BLaER1 (cell line): ENCODE measurements at regions not wholly inside any gene's neighbourhood (a gene's known extent, or its start where the extent isn't known, plus 50 kb on each side); places are given as distances from the start of the nearest gene placed in this dataset.

Source experiments
- H3K27ac ChIP-seq: shearing (Covaris generic); formaldehyde crosslinking; 2 replicates; pipeline ENCODE4 v1.8.1; 2022
- H3K27me3 ChIP-seq: shearing (Covaris generic); formaldehyde crosslinking; 2 replicates; pipeline ENCODE4 v1.8.1; 2022
- H3K36me3 ChIP-seq: shearing (Covaris generic); formaldehyde crosslinking; 2 replicates; pipeline ENCODE4 v1.8.1; 2022
- H3K4me1 ChIP-seq: shearing (Covaris generic); formaldehyde crosslinking; 2 replicates; pipeline ENCODE4 v1.8.1; 2022
- H3K4me2 ChIP-seq: shearing (Covaris generic); formaldehyde crosslinking; 2 replicates; pipeline ENCODE4 v1.8.1; 2022
- H3K4me3 ChIP-seq: shearing (Covaris generic); formaldehyde crosslinking; 2 replicates; pipeline ENCODE4 v1.8.1; 2022
- H3K9ac ChIP-seq: shearing (Covaris generic); formaldehyde crosslinking; 2 replicates; pipeline ENCODE4 v1.8.1; 2022
- H3K9me3 ChIP-seq: shearing (Covaris generic); formaldehyde crosslinking; 2 replicates; pipeline ENCODE4 v1.8.1; 2022
- H4K20me1 ChIP-seq: shearing (Covaris generic); formaldehyde crosslinking; 2 replicates; pipeline ENCODE4 v1.8.1; 2022
- Cebpa-rat ChIP-seq: shearing (Covaris generic); IDR thresholded peaks from 2 replicates; pipeline ENCODE4 v1.8.1; 2022

DNA sequence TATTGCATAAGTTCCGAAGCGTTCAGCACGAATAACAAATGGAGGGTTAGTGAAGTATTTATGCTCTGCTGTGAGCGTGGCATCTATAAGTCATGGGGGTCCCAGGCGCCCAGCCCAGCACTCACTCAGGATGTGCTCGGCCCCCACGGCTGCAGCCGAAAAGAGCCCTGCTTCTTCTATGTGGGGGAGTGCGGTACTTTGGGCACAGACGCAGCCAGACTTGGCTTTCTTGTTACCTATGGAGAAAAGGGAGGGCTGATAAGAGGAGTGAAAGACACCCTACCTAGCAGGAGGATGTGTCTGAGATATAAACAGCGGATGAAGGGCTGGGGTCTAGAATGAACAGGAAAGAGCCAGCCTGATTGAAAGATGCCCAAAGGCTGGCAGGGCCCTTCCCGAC is 51.4 kb downstream of the MRPL36 start:
- Histone ChIP-seq H3K4me1 (peaks cover 32% of the 10 kb centered on the region), H3K4me2 (no peak overlapping the region), H4K20me1 (no peaks in the 10 kb centered on the region), H3K4me3 (no peak overlapping the region), H3K36me3 (no peaks in the 10 kb centered on the region), H3K27ac (no peak overlapping the region), H3K9ac (no peak overlapping the region), H3K9me3 (0 out of 2 replicates have a peak, but pooled peaks cover 4% of the 10 kb centered on the region), H3K27me3 (no peaks in the 10 kb centered on the region)
- TF ChIP-seq Cebpa-rat, result no peak

DNA sequence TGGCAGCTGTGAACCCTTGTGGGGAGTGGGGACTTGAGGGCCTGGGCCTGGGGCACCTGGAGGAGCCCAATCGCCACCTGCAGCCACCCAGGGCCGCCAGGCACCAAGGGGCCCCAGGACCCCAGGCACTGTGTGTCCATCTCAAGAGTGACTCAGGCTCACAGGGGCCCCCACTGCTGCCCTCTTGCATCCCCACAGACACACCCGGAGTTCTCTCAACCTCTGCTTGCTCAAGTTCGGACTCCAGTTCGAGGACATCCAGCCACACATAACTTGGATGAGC is 51.9 kb downstream of the MRPL36 start:
- Histone ChIP-seq H3K4me2 (no peak overlapping the region), H3K9ac (no peak overlapping the region), H3K36me3 (no peaks in the 10 kb centered on the region), H3K4me3 (no peak overlapping the region), H4K20me1 (no peaks in the 10 kb centered on the region), H3K27ac (no peak overlapping the region), H3K27me3 (no peaks in the 10 kb centered on the region), H3K9me3 (peaks cover 7% of the 10 kb centered on the region; the same call in 1 of the 2 replicates), H3K4me1 (peaks cover 27% of the 10 kb centered on the region)
- TF ChIP-seq Cebpa-rat, result no peak

DNA sequence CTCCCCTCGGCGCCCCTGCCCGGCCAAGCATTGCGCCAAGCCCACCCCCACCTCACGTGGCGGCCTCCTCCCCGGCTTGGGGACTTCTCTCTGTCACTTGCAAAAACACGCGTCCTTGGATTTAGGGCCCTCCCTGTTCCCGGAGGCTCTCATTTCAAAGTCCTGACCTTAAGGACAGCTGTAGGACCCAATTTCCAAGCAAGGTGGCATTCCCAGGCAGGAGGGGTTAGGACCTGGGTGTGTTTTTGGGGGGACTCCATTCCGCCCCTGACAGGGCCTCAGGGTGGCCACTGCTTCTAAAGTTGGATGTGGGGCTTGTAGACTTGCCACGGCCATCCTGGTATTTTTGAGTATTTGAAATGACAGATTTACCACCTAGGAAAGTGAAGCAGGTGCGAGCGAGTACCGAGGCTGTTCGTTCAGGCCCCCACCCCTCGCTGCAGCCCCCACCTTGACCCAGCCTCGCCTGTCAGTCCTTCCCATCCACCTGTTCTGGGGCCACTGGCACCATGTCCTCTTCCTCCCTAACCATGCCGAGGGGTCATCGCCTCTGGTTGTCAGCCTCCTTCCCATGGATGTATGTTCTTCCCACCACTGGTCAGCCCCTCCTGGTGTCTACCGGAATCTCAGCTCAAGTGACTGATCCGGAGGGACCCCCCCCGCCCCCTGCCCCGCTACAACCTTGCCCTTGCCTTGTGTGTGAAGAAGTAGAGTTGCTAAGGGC is 52.4 kb downstream of the MRPL36 start:
- H3K9ac ChIP-seq, result no peak overlapping the region
- H3K4me2 ChIP-seq, result no peak overlapping the region
- H3K4me1 ChIP-seq, result peaks cover 22% of the 10 kb centered on the region
- H3K27me3 ChIP-seq, result no peaks in the 10 kb centered on the region
- TF ChIP-seq Cebpa-rat, result no peak
- H3K36me3 ChIP-seq, result no peaks in the 10 kb centered on the region
- no peak overlapping the region for H3K27ac ChIP-seq
- peaks cover 13% of the 10 kb centered on the region for H3K9me3 ChIP-seq
- H4K20me1 ChIP-seq, result no peaks in the 10 kb centered on the region
- no peak overlapping the region for H3K4me3 ChIP-seq

DNA sequence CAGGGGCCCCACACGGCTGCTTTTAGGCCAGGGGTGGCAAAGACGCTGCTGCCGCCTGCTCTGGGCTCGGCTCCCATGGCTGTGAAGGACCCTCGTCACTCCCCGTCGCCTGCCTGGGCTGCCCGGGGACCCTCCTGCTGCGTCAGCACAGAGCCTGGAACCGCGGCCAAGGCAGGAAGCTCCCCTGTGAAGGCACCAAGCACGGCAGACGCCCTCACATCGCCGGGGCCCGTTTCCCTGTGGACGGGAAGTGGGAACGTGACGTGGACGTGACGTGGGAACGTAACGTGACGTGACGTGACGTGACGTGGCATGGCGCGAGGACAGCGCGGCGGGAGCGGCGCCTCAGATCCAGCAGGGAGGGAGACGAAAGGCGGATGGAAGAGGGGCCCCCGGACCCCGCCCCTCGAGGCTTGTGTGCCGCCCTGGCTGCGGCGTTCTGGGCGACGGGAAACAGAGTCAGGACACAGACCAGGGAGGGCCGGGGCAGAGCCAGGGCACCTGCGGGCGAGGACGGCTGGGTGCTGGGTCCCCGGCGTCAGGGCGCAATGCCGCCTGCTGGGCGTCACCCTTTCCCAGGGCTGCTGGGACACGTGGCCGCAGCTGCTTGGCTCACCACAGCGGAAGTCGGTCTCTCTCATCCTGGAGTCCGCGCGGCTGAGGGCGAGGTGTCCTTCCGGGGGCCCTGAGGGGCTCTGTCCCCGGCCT is 53.1 kb downstream of the MRPL36 start:
- Histone ChIP-seq H3K4me2 (no peak overlapping the region), H4K20me1 (no peaks in the 10 kb centered on the region), H3K27ac (no peak overlapping the region), H3K27me3 (no peaks in the 10 kb centered on the region), H3K4me3 (no peak overlapping the region), H3K9me3 (peaks cover 20% of the 10 kb centered on the region), H3K36me3 (no peaks in the 10 kb centered on the region), H3K4me1 (peaks cover 15% of the 10 kb centered on the region), H3K9ac (no peak overlapping the region)
- no peak for TF ChIP-seq Cebpa-rat

DNA sequence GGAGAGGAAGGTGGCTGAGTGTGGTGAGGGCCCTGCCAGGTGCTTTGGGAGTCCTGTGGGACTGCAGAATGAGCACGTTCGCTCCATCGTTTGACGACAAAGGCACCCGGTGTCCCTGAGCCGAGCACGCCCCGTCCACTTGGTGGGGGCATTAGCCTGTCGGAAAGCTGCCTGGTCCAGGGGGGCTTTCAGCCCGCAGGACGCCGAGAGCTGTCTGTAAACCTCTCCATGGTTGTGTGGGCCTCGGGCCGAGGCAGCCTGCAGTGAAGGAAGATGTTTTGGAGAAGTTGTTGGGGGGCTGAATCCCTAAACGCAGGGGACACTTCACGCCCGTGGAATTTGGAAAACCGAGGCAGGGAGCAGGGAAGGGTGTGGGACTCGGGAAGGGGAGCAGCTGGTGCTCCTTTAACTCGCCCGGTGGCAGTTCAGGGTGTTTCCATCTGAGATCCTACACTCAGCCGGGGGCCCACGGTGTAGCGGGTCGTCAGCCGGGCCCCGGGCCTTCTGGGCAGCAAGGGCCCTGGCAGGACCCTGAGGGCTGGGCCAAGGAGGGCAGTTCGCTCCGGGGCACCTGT is 53.8 kb downstream of the MRPL36 start:
- peaks cover 9% of the 10 kb centered on the region for H3K4me1 ChIP-seq
- no peak for TF ChIP-seq Cebpa-rat
- H3K9me3 ChIP-seq, result peaks cover 25% of the 10 kb centered on the region
- H4K20me1 ChIP-seq, result no peaks in the 10 kb centered on the region
- H3K27me3 ChIP-seq, result no peaks in the 10 kb centered on the region
- no peak overlapping the region for H3K4me2 ChIP-seq
- H3K9ac ChIP-seq, result no peak overlapping the region
- H3K36me3 ChIP-seq, result no peaks in the 10 kb centered on the region
- no peak overlapping the region for H3K4me3 ChIP-seq
- H3K27ac ChIP-seq, result no peak overlapping the region

DNA sequence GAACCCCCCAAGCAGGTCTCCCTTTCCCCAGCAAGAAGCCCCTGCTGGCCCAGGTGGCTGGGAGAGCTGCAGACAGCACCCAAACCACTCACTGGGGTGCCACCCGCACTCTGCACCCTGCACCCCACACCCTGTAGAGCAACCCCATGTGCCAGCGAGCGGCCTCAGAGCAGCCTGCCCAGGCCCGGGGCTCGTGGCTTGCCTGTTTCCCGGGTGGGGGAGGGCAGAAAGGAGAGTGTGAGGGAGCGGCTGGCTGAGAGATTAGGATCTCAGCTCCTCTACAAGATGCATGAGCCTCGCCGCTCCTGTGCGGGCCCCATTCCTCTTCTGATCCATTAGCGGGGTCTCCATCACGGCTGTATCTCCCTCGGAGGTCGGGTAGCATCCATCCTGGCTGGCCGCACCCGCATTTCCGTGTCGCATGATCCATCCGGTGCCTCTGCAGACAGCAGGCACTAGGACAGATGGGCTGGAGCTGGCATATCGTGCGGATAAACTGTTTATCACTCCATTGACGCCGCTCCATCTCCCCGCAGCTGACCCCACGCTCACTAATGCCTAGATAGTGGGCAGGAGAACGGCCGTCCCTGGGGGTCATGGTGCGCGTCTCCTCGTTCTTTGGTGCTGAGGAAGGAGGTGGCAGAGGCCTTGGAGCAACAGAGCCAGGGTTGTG is 54.4 kb downstream of the MRPL36 start:
- H3K9ac ChIP-seq, result no peak overlapping the region
- H3K4me1 ChIP-seq, result peaks cover 7% of the 10 kb centered on the region
- no peak for TF ChIP-seq Cebpa-rat
- no peaks in the 10 kb centered on the region for H3K27me3 ChIP-seq
- no peaks in the 10 kb centered on the region for H4K20me1 ChIP-seq
- no peak overlapping the region for H3K27ac ChIP-seq
- H3K4me3 ChIP-seq, result no peak overlapping the region
- peaks cover 25% of the 10 kb centered on the region for H3K9me3 ChIP-seq
- H3K36me3 ChIP-seq, result no peaks in the 10 kb centered on the region
- no peak overlapping the region for H3K4me2 ChIP-seq

DNA sequence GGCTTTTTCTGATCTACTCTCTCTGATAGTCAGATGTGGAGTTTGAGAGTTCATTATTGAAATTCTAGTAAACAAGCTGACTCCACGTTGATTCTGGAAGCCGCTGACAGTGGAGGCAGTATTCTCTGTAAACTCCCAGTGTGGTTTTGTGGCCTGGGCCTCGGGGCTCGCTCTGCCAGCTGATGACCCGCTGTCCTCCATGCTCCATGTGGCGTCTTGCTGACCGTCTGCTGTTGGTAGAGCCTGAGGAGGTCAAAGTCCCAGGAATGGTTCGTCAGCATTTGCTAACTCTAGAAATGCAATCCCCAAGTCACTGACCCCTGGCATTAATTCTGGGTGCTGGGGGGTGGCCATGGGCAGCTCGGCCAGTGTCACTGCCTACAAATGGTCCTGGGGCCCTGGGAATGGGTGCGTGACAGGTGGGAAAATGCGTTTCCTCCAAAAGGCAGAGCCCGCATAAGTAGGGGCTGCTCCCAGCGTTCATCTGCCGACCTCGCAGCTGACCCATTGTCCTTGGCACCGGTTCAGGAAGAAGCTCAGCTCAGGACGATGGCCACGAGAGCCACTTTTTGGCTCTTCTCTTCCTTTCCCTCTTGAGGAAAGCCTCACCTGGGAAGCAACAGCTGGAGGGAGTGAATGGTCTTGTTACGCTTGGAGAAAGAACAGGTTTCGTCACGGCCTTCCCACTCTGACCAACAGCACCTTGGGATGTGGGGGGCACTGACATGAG is 55.1 kb downstream of the MRPL36 start:
- no peak overlapping the region for H3K4me2 ChIP-seq
- no peaks in the 10 kb centered on the region for H4K20me1 ChIP-seq
- no peak for TF ChIP-seq Cebpa-rat
- H3K36me3 ChIP-seq, result no peaks in the 10 kb centered on the region
- H3K4me3 ChIP-seq, result no peak overlapping the region
- H3K27ac ChIP-seq, result no peak overlapping the region
- H3K9me3 ChIP-seq, result peaks cover 30% of the 10 kb centered on the region
- H3K4me1 ChIP-seq, result peaks cover 7% of the 10 kb centered on the region
- no peaks in the 10 kb centered on the region for H3K27me3 ChIP-seq
- H3K9ac ChIP-seq, result no peak overlapping the region

DNA sequence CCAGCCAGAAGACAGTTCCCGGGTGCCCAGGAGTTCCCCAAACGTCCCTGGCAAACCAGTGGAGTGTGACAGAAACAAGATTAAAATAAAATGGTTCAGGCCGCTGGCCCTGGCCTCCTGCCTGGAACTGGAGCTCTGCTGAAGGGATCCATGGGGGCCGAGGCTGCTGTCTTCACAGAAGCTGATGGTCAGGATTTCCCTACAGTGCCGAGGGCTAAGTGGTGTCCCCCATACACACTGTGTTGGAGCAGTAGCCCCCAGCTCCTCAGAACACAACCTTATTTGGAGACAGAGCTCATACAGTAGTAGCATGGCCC is 55.9 kb downstream of the MRPL36 start:
- no peaks in the 10 kb centered on the region for H3K27me3 ChIP-seq
- no peak overlapping the region for H3K4me3 ChIP-seq

DNA sequence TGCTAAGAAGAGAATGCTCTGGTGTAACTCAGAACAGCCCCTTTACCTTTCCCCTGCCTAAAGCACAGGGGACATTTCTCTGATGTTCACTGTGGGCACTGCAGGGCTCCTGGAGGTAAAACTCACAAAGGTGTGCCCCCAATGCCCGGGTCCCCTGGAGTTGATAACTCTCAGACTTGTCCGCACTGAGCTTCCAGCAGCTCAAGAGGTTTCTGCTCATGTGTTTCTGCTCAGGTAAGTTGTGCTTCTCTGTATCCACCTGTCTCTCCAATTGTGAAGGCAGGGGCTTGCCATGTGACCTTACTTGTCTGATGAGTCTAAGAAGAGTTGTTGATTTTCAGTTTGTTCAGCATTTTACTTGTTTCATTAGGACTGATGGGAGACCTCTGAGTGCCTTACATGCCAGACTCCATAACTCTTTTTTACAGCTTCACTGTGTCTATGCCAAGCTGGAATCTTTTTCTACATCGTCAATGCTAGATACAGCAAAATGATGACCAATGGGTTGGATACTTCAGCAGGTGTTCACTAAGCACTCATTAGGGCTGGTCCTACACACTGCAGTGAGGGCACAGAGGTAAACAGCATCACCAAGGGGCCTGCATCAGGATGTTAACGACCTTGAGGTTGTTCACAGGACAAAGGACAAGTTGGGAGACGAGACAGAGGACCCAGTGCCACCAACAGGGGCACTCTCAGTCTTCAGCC is 56.4 kb downstream of the MRPL36 start:
- H4K20me1 ChIP-seq, result no peaks in the 10 kb centered on the region
- no peak overlapping the region for H3K27ac ChIP-seq
- no peak for TF ChIP-seq Cebpa-rat
- no peak overlapping the region for H3K9ac ChIP-seq
- H3K9me3 ChIP-seq, result peaks cover 34% of the 10 kb centered on the region
- no peaks in the 10 kb centered on the region for H3K36me3 ChIP-seq
- H3K4me3 ChIP-seq, result no peak overlapping the region
- H3K27me3 ChIP-seq, result no peaks in the 10 kb centered on the region
- H3K4me1 ChIP-seq, result peaks cover 7% of the 10 kb centered on the region
- H3K4me2 ChIP-seq, result peak overlapping the region; percentile 42

More for the DNA sequence above, 55.9 kb downstream of the MRPL36 start:
- Histone ChIP-seq H3K4me1 (peaks cover 7% of the 10 kb centered on the region), H3K36me3 (no peaks in the 10 kb centered on the region), H3K27ac (no peak overlapping the region), H3K9ac (no peak overlapping the region), H3K9me3 (peaks cover 34% of the 10 kb centered on the region), H3K4me2 (peak overlapping the region; percentile 42), H4K20me1 (no peaks in the 10 kb centered on the region)
- no peak for TF ChIP-seq Cebpa-rat
